SK-N-SH (cell line): ENCODE measurements at regions not wholly inside any gene's neighbourhood (a gene's known extent, or its start where the extent isn't known, plus 50 kb on each side); places are given as distances from the start of the nearest gene placed in this dataset.

ENCODE experiments used
- CTCF ChIA-PET: fragments of 300-600, 350-600 bp; formaldehyde crosslinking; extraction: SDS; loops from one replicate; lab custom pipeline; 2021; lab: Yijun Ruan, JAX
- POLR2A ChIA-PET: fragments of 350-600 bp; sonication (Branson Sonifier 250); formaldehyde crosslinking; extraction: SDS; loops from one replicate; lab custom pipeline; 2020; ENCODE audit warnings: antibody characterized with exemption, inconsistent platforms; lab: Yijun Ruan, JAX
- DNase-seq: peaks from one replicate; pipeline ENCODE4 v3.0.0; 2012
- H2AFZ ChIP-seq: fragments of 200-600 bp; sonication (generic); 2 replicates; pipeline ENCODE4 v1.8.1; 2016; ENCODE audit warnings: antibody characterized with exemption, mild to moderate bottlenecking, low read depth
- H3F3A ChIP-seq: fragments of 200-600 bp; sonication (generic); replicated peaks from 2 replicates; pipeline ENCODE3; 2016; ENCODE audit warnings: antibody characterized with exemption, mild to moderate bottlenecking; ENCODE audit not compliant: insufficient read depth
- H3K27ac ChIP-seq, 2 experiments: fragments of 200-500 bp in 1 of 2; fragments of 200-600 bp in 1 of 2; sonication (Bioruptor generic) in 1 of 2; sonication (generic), shearing (Covaris generic) in 1 of 2; 2 replicates each; pipeline versions ENCODE4 v1.5.1 to v1.6.1; 2014 to 2016; ENCODE audit warnings: low read depth in 2 of 2, inconsistent platforms in 1 of 2, low read length in 1 of 2, mild to moderate bottlenecking in 1 of 2, mixed read lengths in 1 of 2
- H3K27me3 ChIP-seq: fragments of 200-600 bp; sonication (generic), shearing (Covaris generic); 2 replicates; pipeline ENCODE4 v1.6.1; 2016; ENCODE audit warnings: mixed run types; ENCODE audit not compliant: insufficient read depth
- H3K36me3 ChIP-seq, 2 experiments: fragments of 200-500 bp in 1 of 2; fragments of 200-600 bp in 1 of 2; sonication (Bioruptor generic) in 1 of 2; sonication (generic) in 1 of 2; replicated peaks in 1 of 2; 2 replicates each; pipeline versions ENCODE3 to v1.5.1; 2014 to 2016; ENCODE audit warnings: low read length in 1 of 2, mild to moderate bottlenecking in 1 of 2; ENCODE audit not compliant: insufficient read depth in 2 of 2, control insufficient read depth in 1 of 2
- H3K4me1 ChIP-seq, 2 experiments: fragments of 200-500 bp in 1 of 2; fragments of 200-600 bp in 1 of 2; sonication (Bioruptor generic) in 1 of 2; sonication (generic), shearing (Covaris generic) in 1 of 2; 2 replicates each; pipeline versions ENCODE4 v1.5.1 to v1.6.1; 2014 to 2016; ENCODE audit warnings: low read depth in 1 of 2, low read length in 1 of 2, mixed run types in 1 of 2; ENCODE audit not compliant: insufficient read depth in 2 of 2, control insufficient read depth in 1 of 2
- H3K4me2 ChIP-seq: fragments of 200-600 bp; sonication (generic), shearing (Covaris generic); 2 replicates; pipeline ENCODE4 v1.6.1; 2017; ENCODE audit warnings: mixed run types
- H3K4me3 ChIP-seq, 2 experiments: fragments of 200-500 bp in 1 of 2; fragments of 200-600 bp in 1 of 2; sonication (Bioruptor generic) in 1 of 2; sonication (generic), shearing (Covaris generic) in 1 of 2; 2 replicates each; pipeline versions ENCODE4 v1.5.1 to v1.8.1; 2014 to 2016; ENCODE audit warnings: low read depth in 2 of 2, inconsistent platforms in 1 of 2, low read length in 1 of 2, mild to moderate bottlenecking in 1 of 2, mixed read lengths in 1 of 2, moderate library complexity in 1 of 2
- H3K79me2 ChIP-seq: fragments of 200-600 bp; sonication (generic); 2 replicates; pipeline ENCODE4 v1.8.1; 2017; ENCODE audit warnings: mild to moderate bottlenecking; ENCODE audit not compliant: insufficient read depth
- H3K9ac ChIP-seq: fragments of 200-600 bp; sonication (generic); 2 replicates; pipeline ENCODE4 v1.6.1; 2017; ENCODE audit warnings: mixed run types
- H3K9me2 ChIP-seq: fragments of 200-600 bp; sonication (generic); 2 replicates; pipeline ENCODE4 v1.6.1; 2017; ENCODE audit warnings: mixed run types
- H3K9me3 ChIP-seq: fragments of 200-600 bp; sonication (generic); 2 replicates; pipeline ENCODE4 v1.6.1; 2017; ENCODE audit warnings: mixed run types, mild to moderate bottlenecking, moderate library complexity
- H4K20me1 ChIP-seq: fragments of 200-600 bp; sonication (generic); 2 replicates; pipeline ENCODE4 v1.6.1; 2017; ENCODE audit warnings: mild to moderate bottlenecking, mixed run types; ENCODE audit not compliant: insufficient read depth
- CHD2 ChIP-seq: fragments of 150-350 bp; IDR thresholded peaks from 2 replicates; pipeline ENCODE4 v1.6.1; 2018; ENCODE audit warnings: low read length; ENCODE audit not compliant: partially characterized antibody
- EP300 ChIP-seq, 2 experiments: IDR thresholded peaks; 2 replicates each; pipeline versions ENCODE4 v1.4.0 to v1.6.1; 2012; ENCODE audit warnings: borderline replicate concordance in 1 of 2, low read depth in 1 of 2, low read length in 1 of 2
- FOXJ3 ChIP-seq: sonication (generic); formaldehyde crosslinking; IDR thresholded peaks from 2 replicates; pipeline ENCODE4 v1.5.1; 2020; ENCODE audit warnings: mild to moderate bottlenecking, missing genetic modification reagents
- GABPA ChIP-seq: IDR thresholded peaks from 2 replicates; pipeline ENCODE4 v1.4.0; 2012; ENCODE audit warnings: low read depth, mild to moderate bottlenecking
- GATA2 ChIP-seq: sonication (generic); formaldehyde crosslinking; IDR thresholded peaks from 2 replicates; pipeline ENCODE4 v1.5.0; 2020; ENCODE audit warnings: mild to moderate bottlenecking, missing genetic modification reagents
- MXI1 ChIP-seq: IDR thresholded peaks from 2 replicates; pipeline ENCODE4 v1.6.1; 2012; ENCODE audit warnings: mild to moderate bottlenecking, low read depth, low read length, improper control_type of control experiment
- NFIC ChIP-seq: IDR thresholded peaks from 2 replicates; pipeline ENCODE4 v1.4.0; 2012; ENCODE audit warnings: borderline replicate concordance
- NRF1 ChIP-seq: IDR thresholded peaks from 2 replicates; pipeline ENCODE4 v1.6.1; 2012; ENCODE audit warnings: low read depth, mild to moderate bottlenecking, low read length
- RAD21 ChIP-seq: IDR thresholded peaks from 2 replicates; pipeline ENCODE4 v1.6.1; 2012; ENCODE audit warnings: mild to moderate bottlenecking, low read length
- RCOR1 ChIP-seq: fragments of 150-350 bp; IDR thresholded peaks from 2 replicates; pipeline ENCODE4 v1.6.1; 2017; ENCODE audit warnings: antibody characterized with exemption, low read length
- RFX5 ChIP-seq: IDR thresholded peaks from 2 replicates; pipeline ENCODE4 v1.6.1; 2012; ENCODE audit warnings: mild to moderate bottlenecking, improper control_type of control experiment, low read length
- TCF12 ChIP-seq: IDR thresholded peaks from 2 replicates; pipeline ENCODE4 v1.4.0; 2012
- TEAD4 ChIP-seq: IDR thresholded peaks from 2 replicates; pipeline ENCODE4 v1.4.0; 2012; ENCODE audit warnings: mild to moderate bottlenecking, borderline replicate concordance; ENCODE audit not compliant: insufficient read depth
- YY1 ChIP-seq: IDR thresholded peaks from 2 replicates; pipeline ENCODE4 v1.4.0; 2012; ENCODE audit warnings: low read depth, mild to moderate bottlenecking
- WGBS: methylation state at CpG from one replicate; pipeline ENCODE4 v1.1.6; 2017; ENCODE audit warnings: low lambda C conversion rate; 5-methylcytosine and 5-hydroxymethylcytosine counted together
- TF ChIP-seq, protein P1 (sequence below): IDR thresholded peaks from 2 replicates; pipeline ENCODE4 v1.4.0; 2012; ENCODE audit warnings: low read depth, borderline replicate concordance
- TF ChIP-seq, protein P2 (sequence below): fragments of 200-600 bp; sonication (generic); IDR thresholded peaks from 2 replicates; pipeline ENCODE4 v1.6.1; 2017; ENCODE audit warnings: antibody characterized with exemption, mild to moderate bottlenecking, moderate library complexity
- TF ChIP-seq, protein P3 (sequence below): IDR thresholded peaks from 2 replicates; pipeline ENCODE4; 2012
- TF ChIP-seq, protein P4 (sequence below): fragments of 150-350 bp; IDR thresholded peaks from 2 replicates; pipeline ENCODE4 v1.6.1; 2016; ENCODE audit warnings: mild to moderate bottlenecking, low read depth, low read length
- TF ChIP-seq, protein P5 (sequence below): IDR thresholded peaks from 2 replicates; pipeline ENCODE4 v1.4.0; 2012; ENCODE audit warnings: low read depth, borderline replicate concordance
- TF ChIP-seq, protein P6 (sequence below): fragments of 150-350 bp; IDR thresholded peaks from 2 replicates; pipeline ENCODE4 v1.6.1; 2017; ENCODE audit warnings: antibody characterized with exemption, low read length, low read depth, borderline replicate concordance

DNA sequence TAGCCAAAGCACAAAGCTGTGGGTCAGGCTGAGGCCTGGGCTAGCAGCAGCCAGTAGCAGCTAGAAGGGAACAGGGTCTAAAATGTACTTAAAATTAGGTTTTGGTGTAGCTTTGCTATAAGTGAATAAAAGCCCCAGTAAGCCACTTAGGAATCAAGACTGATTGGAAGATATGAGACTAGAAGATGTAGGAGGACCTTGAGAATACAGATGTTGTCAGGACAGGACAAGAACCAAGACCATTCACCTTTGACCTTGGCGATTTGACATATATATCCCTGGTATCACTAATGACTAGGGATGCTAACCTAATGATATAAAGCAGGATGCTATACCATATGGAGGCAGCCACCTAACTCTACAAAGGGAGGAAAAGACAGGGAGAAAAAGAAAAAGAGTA, 238.1 kb downstream of the FBXO8 start:
- Histone ChIP-seq H3K4me2 (no peak overlapping the region), H3K9ac (no peak overlapping the region), H3K9me2 (no peaks in the 10 kb centered on the region), H3K4me1 (peaks cover 0 to 12% of the 10 kb centered on the region in 2 experiments; a peak in 2 of 4 replicates), H3F3A (no peaks in the 10 kb centered on the region), H3K9me3 (no peaks in the 10 kb centered on the region), H3K79me2 (no peaks in the 10 kb centered on the region), H3K4me3 (no peak overlapping the region), H3K27me3 (no peaks in the 10 kb centered on the region), H4K20me1 (no peaks in the 10 kb centered on the region), H3K36me3 (no peaks in the 10 kb centered on the region), H2AFZ (no peak overlapping the region), H3K27ac (peak overlapping the region in 1 of 2 experiments; percentile 39; a peak in 2 of 4 replicates)
- CTCF ChIA-PET, result no interaction called here
- POLR2A ChIA-PET, result no interaction called here
- no peak for DNase-seq
- 79% methylated on average over 1 of the region's 1 CpG for WGBS
- TF ChIP-seq TEAD4 (no peak), FOXJ3 (no peak), GATA2 (no peak), EP300 (IDR thresholded peaks at IDR 0.05; ENCODE audit: borderline replicate concordance in 1 of 2, low read depth in 1 of 2, low read length in 1 of 2) (no peak), NFIC (no peak), RAD21 (no peak), CHD2 (no peak), NRF1 (no peak), YY1 (no peak), GABPA (no peak), RFX5 (no peak), RCOR1 (no peak), MXI1 (no peak), TCF12 (no peak)
- TF ChIP-seq, protein P1, sequence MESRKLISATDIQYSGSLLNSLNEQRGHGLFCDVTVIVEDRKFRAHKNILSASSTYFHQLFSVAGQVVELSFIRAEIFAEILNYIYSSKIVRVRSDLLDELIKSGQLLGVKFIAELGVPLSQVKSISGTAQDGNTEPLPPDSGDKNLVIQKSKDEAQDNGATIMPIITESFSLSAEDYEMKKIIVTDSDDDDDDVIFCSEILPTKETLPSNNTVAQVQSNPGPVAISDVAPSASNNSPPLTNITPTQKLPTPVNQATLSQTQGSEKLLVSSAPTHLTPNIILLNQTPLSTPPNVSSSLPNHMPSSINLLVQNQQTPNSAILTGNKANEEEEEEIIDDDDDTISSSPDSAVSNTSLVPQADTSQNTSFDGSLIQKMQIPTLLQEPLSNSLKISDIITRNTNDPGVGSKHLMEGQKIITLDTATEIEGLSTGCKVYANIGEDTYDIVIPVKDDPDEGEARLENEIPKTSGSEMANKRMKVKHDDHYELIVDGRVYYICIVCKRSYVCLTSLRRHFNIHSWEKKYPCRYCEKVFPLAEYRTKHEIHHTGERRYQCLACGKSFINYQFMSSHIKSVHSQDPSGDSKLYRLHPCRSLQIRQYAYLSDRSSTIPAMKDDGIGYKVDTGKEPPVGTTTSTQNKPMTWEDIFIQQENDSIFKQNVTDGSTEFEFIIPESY, result no peak
- TF ChIP-seq, protein P2, sequence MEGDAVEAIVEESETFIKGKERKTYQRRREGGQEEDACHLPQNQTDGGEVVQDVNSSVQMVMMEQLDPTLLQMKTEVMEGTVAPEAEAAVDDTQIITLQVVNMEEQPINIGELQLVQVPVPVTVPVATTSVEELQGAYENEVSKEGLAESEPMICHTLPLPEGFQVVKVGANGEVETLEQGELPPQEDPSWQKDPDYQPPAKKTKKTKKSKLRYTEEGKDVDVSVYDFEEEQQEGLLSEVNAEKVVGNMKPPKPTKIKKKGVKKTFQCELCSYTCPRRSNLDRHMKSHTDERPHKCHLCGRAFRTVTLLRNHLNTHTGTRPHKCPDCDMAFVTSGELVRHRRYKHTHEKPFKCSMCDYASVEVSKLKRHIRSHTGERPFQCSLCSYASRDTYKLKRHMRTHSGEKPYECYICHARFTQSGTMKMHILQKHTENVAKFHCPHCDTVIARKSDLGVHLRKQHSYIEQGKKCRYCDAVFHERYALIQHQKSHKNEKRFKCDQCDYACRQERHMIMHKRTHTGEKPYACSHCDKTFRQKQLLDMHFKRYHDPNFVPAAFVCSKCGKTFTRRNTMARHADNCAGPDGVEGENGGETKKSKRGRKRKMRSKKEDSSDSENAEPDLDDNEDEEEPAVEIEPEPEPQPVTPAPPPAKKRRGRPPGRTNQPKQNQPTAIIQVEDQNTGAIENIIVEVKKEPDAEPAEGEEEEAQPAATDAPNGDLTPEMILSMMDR, result no peak
- TF ChIP-seq, protein P3, sequence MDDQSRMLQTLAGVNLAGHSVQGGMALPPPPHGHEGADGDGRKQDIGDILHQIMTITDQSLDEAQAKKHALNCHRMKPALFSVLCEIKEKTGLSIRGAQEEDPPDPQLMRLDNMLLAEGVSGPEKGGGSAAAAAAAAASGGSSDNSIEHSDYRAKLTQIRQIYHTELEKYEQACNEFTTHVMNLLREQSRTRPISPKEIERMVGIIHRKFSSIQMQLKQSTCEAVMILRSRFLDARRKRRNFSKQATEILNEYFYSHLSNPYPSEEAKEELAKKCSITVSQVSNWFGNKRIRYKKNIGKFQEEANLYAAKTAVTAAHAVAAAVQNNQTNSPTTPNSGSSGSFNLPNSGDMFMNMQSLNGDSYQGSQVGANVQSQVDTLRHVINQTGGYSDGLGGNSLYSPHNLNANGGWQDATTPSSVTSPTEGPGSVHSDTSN, result no peak
- TF ChIP-seq, protein P4, sequence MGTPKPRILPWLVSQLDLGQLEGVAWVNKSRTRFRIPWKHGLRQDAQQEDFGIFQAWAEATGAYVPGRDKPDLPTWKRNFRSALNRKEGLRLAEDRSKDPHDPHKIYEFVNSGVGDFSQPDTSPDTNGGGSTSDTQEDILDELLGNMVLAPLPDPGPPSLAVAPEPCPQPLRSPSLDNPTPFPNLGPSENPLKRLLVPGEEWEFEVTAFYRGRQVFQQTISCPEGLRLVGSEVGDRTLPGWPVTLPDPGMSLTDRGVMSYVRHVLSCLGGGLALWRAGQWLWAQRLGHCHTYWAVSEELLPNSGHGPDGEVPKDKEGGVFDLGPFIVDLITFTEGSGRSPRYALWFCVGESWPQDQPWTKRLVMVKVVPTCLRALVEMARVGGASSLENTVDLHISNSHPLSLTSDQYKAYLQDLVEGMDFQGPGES, result no peak
- TF ChIP-seq, protein P5, sequence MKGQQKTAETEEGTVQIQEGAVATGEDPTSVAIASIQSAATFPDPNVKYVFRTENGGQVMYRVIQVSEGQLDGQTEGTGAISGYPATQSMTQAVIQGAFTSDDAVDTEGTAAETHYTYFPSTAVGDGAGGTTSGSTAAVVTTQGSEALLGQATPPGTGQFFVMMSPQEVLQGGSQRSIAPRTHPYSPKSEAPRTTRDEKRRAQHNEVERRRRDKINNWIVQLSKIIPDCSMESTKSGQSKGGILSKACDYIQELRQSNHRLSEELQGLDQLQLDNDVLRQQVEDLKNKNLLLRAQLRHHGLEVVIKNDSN, result no peak
- TF ChIP-seq, protein P6, sequence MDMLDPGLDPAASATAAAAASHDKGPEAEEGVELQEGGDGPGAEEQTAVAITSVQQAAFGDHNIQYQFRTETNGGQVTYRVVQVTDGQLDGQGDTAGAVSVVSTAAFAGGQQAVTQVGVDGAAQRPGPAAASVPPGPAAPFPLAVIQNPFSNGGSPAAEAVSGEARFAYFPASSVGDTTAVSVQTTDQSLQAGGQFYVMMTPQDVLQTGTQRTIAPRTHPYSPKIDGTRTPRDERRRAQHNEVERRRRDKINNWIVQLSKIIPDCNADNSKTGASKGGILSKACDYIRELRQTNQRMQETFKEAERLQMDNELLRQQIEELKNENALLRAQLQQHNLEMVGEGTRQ, result no peak
